ENCODE measurements at regions not wholly inside any gene's neighbourhood (a gene's known extent, or its start where the extent isn't known, plus 50 kb on each side); places are given as distances from the start of the nearest gene placed in this dataset.

DNA sequence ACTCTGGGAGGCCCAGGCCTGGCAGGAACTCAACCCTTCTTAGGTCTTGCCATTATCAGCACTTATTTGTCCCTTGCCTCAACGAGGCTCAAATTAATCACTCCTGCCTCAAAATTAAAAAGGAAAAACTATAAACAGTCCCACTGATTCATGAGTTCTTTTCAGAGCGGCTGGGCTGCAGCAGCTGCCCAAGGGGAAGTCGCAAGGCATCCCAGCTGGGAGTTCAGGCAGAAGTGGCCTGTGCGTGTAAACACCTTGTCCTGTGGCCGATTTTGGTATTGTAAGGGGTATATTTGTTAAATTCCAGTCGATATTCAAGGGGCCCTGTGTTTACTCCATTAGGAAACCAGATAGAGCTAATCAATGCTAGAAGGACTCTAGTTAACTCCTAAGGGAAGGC, 213.9 kb upstream of the CADM1 start:
- Mint-ChIP-seq H3K27me3 (ENCODE audit: insufficient read depth, unreplicated experiment) (peaks cover 4% of the 10 kb centered on the region), H3K4me3 (ENCODE audit: unreplicated experiment) (no peak overlapping the region), H3K4me1 (ENCODE audit: low read depth, unreplicated experiment) (peaks cover 12% of the 10 kb centered on the region), H3K36me3 (ENCODE audit: insufficient read depth, unreplicated experiment) (no peaks in the 10 kb centered on the region), H3K9me3 (ENCODE audit: unreplicated experiment) (no peaks in the 10 kb centered on the region), H3K27ac (ENCODE audit: unreplicated experiment) (no peak overlapping the region)
- TF ChIP-seq, protein P1, sequence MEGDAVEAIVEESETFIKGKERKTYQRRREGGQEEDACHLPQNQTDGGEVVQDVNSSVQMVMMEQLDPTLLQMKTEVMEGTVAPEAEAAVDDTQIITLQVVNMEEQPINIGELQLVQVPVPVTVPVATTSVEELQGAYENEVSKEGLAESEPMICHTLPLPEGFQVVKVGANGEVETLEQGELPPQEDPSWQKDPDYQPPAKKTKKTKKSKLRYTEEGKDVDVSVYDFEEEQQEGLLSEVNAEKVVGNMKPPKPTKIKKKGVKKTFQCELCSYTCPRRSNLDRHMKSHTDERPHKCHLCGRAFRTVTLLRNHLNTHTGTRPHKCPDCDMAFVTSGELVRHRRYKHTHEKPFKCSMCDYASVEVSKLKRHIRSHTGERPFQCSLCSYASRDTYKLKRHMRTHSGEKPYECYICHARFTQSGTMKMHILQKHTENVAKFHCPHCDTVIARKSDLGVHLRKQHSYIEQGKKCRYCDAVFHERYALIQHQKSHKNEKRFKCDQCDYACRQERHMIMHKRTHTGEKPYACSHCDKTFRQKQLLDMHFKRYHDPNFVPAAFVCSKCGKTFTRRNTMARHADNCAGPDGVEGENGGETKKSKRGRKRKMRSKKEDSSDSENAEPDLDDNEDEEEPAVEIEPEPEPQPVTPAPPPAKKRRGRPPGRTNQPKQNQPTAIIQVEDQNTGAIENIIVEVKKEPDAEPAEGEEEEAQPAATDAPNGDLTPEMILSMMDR (IDR thresholded peaks at IDR 0.05; ENCODE audit: insufficient read depth in 1 of 2, low read depth in 1 of 2, low read length in 1 of 2, severe bottlenecking in 1 of 2, unreplicated experiment in 1 of 2): no peak
- Histone ChIP-seq H3K9me3 (no peaks in the 10 kb centered on the region), H3K36me3 (ENCODE audit: control insufficient read depth, insufficient read depth, low read length) (no peaks in the 10 kb centered on the region), H3K4me1 (peaks cover 16% of the 10 kb centered on the region), H3K27me3 (replicated peaks; ENCODE audit: control insufficient read depth, insufficient read depth, low read length) (no peaks in the 10 kb centered on the region), H3K4me3 (ENCODE audit: low read depth, low read length) (no peak overlapping the region)
- BruUV-seq (replicated peaks): no TSS peak
- POLR2A ChIA-PET: interaction anchor here (0.6 kb wide), 2 partner anchors 10 to 180 kb away, joined by 3 to 4 read pairs; no protein-coding TSS in a partner anchor
- intact Hi-C loops (cut with micrococcal nuclease; ENCODE audit: unreplicated experiment): no loop called here
- CTCF ChIA-PET: interaction anchor here (0.6 kb wide), 1 partner anchor 826 kb away, joined by 5 read pairs; no protein-coding TSS in a partner anchor
- DNase-seq: no peak

DNA sequence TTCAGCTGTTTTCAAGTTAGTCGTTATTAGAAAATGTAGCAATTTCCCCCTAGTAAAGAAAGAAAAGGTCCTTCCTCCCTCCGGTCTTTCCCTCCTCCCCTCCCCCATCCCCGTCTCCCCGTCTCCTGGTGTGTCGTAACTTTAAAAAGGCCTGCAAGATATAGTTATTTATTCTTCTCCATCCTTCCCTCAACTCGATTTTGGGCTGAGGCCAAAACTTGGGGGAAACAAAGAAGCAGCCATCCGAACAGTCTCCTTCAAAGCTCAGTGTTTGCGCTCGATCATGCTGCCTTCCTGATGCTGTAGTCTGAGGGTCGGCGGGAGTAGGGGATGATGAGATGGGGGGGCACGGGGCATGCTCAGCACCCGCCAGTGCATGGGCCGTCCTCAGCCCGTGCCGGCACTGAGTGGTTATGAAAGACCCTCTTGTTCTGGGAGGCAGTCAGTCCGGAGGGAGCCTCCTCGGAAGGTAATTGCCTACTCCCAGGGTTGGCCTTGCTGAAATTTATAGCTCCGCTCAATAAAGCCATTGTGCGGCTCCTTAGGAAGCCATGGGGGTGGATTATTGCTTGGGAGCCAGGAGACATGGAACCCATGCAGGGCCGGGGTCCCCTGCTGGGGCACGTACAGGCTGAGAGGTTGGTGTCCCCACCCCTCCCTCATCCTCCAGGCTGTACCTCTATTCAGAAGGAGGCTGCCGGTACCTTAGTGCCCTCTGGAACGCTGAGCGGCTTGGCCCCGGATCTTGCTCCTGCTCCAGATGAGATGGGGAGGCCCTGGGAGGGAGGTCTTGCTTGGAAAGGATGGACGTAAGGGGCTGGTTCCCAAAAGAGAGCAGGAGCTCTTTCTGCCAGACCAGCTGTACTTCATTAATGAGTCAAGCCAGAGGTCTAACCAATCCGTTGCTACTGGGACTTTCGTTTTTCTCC, 212.7 kb upstream of the CADM1 start:
- DNase-seq: no peak
- H3K4me3 Mint-ChIP-seq (ENCODE audit: unreplicated experiment): no peak overlapping the region
- H3K36me3 ChIP-seq (ENCODE audit: control insufficient read depth, insufficient read depth, low read length): no peaks in the 10 kb centered on the region
- POLR2A ChIA-PET: no interaction called here
- CTCF ChIA-PET: no interaction called here
- BruUV-seq (replicated peaks): no TSS peak
- H3K27me3 ChIP-seq (replicated peaks; ENCODE audit: control insufficient read depth, insufficient read depth, low read length): no peaks in the 10 kb centered on the region
- intact Hi-C loops (cut with micrococcal nuclease; ENCODE audit: unreplicated experiment): no loop called here
- no peaks in the 10 kb centered on the region for H3K9me3 ChIP-seq
- no peaks in the 10 kb centered on the region for H3K36me3 Mint-ChIP-seq (ENCODE audit: insufficient read depth, unreplicated experiment)
- peaks cover 16% of the 10 kb centered on the region for H3K4me1 ChIP-seq
- H3K4me3 ChIP-seq (ENCODE audit: low read depth, low read length): no peak overlapping the region
- peaks cover 12% of the 10 kb centered on the region for H3K4me1 Mint-ChIP-seq (ENCODE audit: low read depth, unreplicated experiment)
- H3K9me3 Mint-ChIP-seq (ENCODE audit: unreplicated experiment): no peaks in the 10 kb centered on the region
- no peaks in the 10 kb centered on the region for H3K27me3 Mint-ChIP-seq (ENCODE audit: insufficient read depth, unreplicated experiment)
- TF ChIP-seq, protein P1 (IDR thresholded peaks at IDR 0.05; ENCODE audit: insufficient read depth in 1 of 2, low read depth in 1 of 2, low read length in 1 of 2, severe bottlenecking in 1 of 2, unreplicated experiment in 1 of 2): no peak
- H3K27ac Mint-ChIP-seq (ENCODE audit: unreplicated experiment): no peak overlapping the region

DNA sequence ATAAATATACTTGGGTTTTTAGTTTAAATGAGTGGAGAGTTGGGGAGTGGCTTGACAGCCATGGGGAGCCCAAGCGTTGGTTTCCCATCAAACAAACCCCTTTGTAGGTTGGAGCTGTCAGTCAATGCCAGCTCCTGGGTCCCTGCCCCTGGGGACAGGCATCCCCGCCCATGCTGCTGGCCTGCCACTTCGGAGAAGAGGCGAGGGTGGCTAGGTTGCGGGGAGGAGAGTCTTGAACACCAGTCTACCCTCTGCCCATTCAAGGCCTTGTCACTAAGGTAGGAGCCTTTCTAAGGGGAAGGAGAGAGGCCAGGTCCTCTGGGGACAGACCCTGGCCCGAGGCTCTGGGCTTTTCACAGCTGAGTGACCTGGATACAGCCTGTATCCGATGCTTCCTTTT, 211.9 kb upstream of the CADM1 start:
- Mint-ChIP-seq H3K9me3 (ENCODE audit: unreplicated experiment) (no peaks in the 10 kb centered on the region), H3K27me3 (ENCODE audit: insufficient read depth, unreplicated experiment) (no peaks in the 10 kb centered on the region), H3K4me1 (ENCODE audit: low read depth, unreplicated experiment) (peaks cover 12% of the 10 kb centered on the region), H3K36me3 (ENCODE audit: insufficient read depth, unreplicated experiment) (no peaks in the 10 kb centered on the region), H3K4me3 (ENCODE audit: unreplicated experiment) (no peak overlapping the region), H3K27ac (ENCODE audit: unreplicated experiment) (no peak overlapping the region)
- CTCF ChIA-PET: no interaction called here
- intact Hi-C loops (cut with micrococcal nuclease; ENCODE audit: unreplicated experiment): no loop called here
- Histone ChIP-seq H3K4me3 (ENCODE audit: low read depth, low read length) (no peak overlapping the region), H3K4me1 (peaks cover 16% of the 10 kb centered on the region), H3K36me3 (ENCODE audit: control insufficient read depth, insufficient read depth, low read length) (no peaks in the 10 kb centered on the region), H3K9me3 (no peaks in the 10 kb centered on the region), H3K27me3 (replicated peaks; ENCODE audit: control insufficient read depth, insufficient read depth, low read length) (no peaks in the 10 kb centered on the region)
- no TSS peak for BruUV-seq (replicated peaks)
- TF ChIP-seq, protein P1 (IDR thresholded peaks at IDR 0.05; ENCODE audit: insufficient read depth in 1 of 2, low read depth in 1 of 2, low read length in 1 of 2, severe bottlenecking in 1 of 2, unreplicated experiment in 1 of 2): no peak
- POLR2A ChIA-PET: no interaction called here
- DNase-seq: no peak

Measured in Caco-2 (cell line).